ENCODE measurements at regions not wholly inside any gene's neighbourhood (a gene's known extent, or its start where the extent isn't known, plus 50 kb on each side); places are given as distances from the start of the nearest gene placed in this dataset.

DNA sequence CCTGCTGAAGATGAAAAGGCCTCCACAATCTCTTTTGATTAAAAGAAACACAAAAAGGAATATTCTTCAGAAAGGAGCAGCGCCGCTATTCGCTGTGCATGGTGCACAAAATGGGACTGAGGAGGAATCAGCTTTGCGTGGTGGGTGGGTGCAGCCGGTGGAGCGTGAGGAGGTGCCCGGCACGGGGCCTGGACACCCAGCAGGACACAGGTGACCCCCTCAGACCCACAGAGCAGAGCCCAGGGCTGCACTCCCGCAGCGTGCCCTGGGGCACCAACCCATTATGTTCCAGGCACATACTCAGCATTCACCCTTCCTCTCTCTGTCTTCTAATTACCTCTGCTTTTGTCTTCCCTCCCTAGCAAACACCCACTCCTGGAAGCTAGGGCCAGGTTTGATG lies 238.0 kb upstream of the PPP2R2D start:
- no peaks in the 10 kb centered on the region for H3K9me3 Mint-ChIP-seq
- no peak overlapping the region for H3K27ac Mint-ChIP-seq

DNA sequence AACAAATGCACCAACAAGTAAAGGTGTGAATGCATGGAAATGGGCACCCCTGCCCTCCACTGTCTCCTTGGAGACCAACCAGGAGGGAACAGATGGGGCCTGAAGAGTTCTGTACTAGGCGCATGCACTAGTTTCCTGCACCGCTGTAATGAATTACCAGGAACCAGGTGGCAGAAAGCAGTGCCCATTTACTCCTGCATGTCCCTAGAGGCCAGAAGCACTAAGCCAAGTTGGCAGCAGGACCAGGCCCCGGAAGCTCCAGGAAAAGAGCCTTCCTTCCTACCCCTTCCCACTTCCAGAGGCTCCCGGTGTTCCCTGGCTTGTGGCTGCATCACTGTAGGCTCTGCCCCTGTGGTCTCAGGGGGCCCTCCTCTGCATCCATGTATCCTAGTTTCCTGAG lies 237.5 kb upstream of the PPP2R2D start:
- POLR2A ChIA-PET, result no interaction called here
- Mint-ChIP-seq H3K9me3 (no peaks in the 10 kb centered on the region), H3K36me3 (ENCODE audit: low read depth) (no peaks in the 10 kb centered on the region), H3K4me3 (no peak overlapping the region), H3K4me1 (no peaks in the 10 kb centered on the region), H3K27me3 (no peaks in the 10 kb centered on the region), H3K27ac (no peak overlapping the region)
- no peak for DNase-seq
- CTCF ChIA-PET, result no interaction called here

More for the DNA sequence above, 238.0 kb upstream of the PPP2R2D start:
- CTCF ChIA-PET, result no interaction called here
- Mint-ChIP-seq H3K4me1 (no peaks in the 10 kb centered on the region), H3K27me3 (no peaks in the 10 kb centered on the region), H3K36me3 (ENCODE audit: low read depth) (no peaks in the 10 kb centered on the region), H3K4me3 (no peak overlapping the region)
- no peak for DNase-seq
- POLR2A ChIA-PET, result no interaction called here

DNA sequence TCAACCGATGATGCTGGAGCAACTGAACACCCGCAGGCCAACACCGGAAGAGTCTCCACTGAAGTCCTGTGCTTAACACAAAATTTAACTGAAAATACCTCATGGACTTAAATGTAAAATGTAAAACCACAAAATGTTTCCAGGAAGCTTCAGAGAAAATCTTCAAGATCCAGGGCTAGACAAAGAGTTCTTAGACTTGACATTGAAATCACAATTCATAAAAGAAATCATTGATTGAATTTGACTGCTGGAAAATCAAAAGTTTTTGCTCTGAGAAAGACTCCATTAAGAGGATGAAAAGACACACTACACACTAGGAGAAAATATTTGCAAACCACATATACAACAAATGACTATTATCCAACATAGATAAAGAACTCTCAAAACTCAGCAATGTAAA lies 234.7 kb upstream of the PPP2R2D start:
- ChIA-PET CTCF (no interaction called here), POLR2A (no interaction called here)
- no peak overlapping the region for H3K27ac Mint-ChIP-seq
- H3K4me3 Mint-ChIP-seq, result no peak overlapping the region
- H3K36me3 Mint-ChIP-seq (ENCODE audit: low read depth), result no peaks in the 10 kb centered on the region
- no peaks in the 10 kb centered on the region for H3K4me1 Mint-ChIP-seq
- no peaks in the 10 kb centered on the region for H3K9me3 Mint-ChIP-seq
- no peak for DNase-seq
- H3K27me3 Mint-ChIP-seq, result no peaks in the 10 kb centered on the region

DNA sequence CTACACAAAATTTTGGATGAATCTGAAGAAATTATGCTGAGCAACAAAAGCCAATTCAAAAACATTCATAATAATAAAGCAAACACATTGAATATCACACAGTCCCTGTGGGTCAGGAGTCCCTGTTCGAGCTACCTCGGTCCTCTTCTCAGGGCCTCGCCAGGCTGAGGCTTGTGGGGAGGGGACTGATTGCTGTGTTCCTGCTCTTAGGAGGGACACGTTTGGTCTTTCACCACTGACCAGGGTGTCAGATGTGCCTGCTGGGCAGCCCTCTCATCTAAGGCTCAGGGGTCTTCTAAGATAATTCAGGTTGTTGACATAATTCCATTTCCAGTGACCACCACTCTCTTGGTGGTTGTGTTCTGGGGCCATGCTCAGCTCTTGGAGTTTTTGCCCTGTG lies 233.8 kb upstream of the PPP2R2D start:
- Mint-ChIP-seq H3K27me3 (no peaks in the 10 kb centered on the region), H3K27ac (no peak overlapping the region), H3K4me1 (no peaks in the 10 kb centered on the region), H3K4me3 (no peak overlapping the region), H3K36me3 (ENCODE audit: low read depth) (no peaks in the 10 kb centered on the region), H3K9me3 (peaks cover under 1% of the 10 kb centered on the region)
- no peak for DNase-seq
- CTCF ChIA-PET, result no interaction called here
- POLR2A ChIA-PET, result no interaction called here

DNA sequence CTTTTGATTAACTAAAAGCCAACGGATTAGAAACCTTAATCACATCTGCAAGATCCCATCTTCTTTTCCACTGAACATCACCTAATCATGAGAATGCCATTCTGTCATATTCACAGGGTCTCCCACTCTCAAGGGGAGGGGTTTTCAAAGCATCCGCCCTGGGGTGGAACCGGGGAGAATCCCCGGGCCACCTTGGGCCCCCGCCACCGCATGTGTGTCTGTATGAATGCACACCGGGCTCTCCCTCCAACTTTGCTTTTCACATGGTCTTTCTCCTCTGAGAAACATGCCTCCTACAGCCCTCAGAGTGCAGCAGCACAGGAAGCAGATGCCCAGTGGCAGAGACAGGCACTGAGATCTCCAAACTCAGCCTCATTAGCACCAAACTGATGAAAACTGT lies 233.2 kb upstream of the PPP2R2D start:
- Mint-ChIP-seq H3K27ac (no peak overlapping the region), H3K4me1 (no peaks in the 10 kb centered on the region), H3K36me3 (ENCODE audit: low read depth) (no peaks in the 10 kb centered on the region), H3K27me3 (no peaks in the 10 kb centered on the region), H3K9me3 (peaks cover 5% of the 10 kb centered on the region), H3K4me3 (no peak overlapping the region)
- DNase-seq, result no peak
- ChIA-PET CTCF (no interaction called here), POLR2A (no interaction called here)

DNA sequence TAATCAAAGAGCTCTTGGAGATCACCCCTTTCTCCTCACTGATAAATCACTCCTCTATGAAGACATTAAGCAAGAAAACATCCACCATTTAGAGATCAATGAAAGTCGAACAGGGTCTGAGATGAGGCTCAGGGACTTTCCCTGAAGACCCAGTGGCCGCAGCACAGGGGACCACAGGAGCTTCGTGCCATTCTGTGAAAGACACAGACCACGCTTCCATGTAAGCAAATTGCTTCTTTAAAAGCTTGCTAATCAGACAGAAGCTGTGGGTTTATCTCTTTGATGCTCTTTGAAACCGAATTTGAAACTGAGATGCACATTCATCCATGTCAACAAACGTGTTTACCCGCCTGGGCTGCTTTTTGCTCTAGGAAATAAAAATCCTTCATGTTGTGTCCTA lies 231.9 kb upstream of the PPP2R2D start:
- Mint-ChIP-seq H3K4me1 (no peaks in the 10 kb centered on the region), H3K9me3 (peaks cover 5% of the 10 kb centered on the region), H3K27ac (no peak overlapping the region), H3K4me3 (no peak overlapping the region), H3K27me3 (no peaks in the 10 kb centered on the region), H3K36me3 (ENCODE audit: low read depth) (no peaks in the 10 kb centered on the region)
- ChIA-PET CTCF (no interaction called here), POLR2A (no interaction called here)
- DNase-seq, result no peak

DNA sequence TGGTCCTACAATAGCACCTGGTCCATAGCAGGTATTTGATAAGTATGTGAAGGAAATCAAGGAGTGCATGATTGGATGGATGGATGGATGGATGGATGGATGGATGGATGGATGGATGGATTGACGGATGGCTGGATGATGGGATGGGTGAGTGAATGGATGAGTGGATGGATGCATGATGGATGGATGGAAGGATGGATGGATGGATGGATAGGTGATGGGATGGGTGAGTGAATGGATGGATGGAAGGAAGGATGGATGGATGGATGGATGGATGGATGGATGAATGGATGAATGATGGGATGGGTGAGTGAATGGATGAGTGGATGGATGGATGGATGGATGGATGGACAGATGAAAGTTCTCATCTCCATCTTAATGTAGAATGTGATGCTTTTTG lies 231.0 kb upstream of the PPP2R2D start:
- H3K9me3 Mint-ChIP-seq, result peaks cover 5% of the 10 kb centered on the region
- H3K27ac Mint-ChIP-seq, result no peak overlapping the region
- DNase-seq, result no peak
- no peak overlapping the region for H3K4me3 Mint-ChIP-seq
- H3K4me1 Mint-ChIP-seq, result no peaks in the 10 kb centered on the region
- no peaks in the 10 kb centered on the region for H3K36me3 Mint-ChIP-seq (ENCODE audit: low read depth)
- no peaks in the 10 kb centered on the region for H3K27me3 Mint-ChIP-seq
- ChIA-PET CTCF (no interaction called here), POLR2A (no interaction called here)

DNA sequence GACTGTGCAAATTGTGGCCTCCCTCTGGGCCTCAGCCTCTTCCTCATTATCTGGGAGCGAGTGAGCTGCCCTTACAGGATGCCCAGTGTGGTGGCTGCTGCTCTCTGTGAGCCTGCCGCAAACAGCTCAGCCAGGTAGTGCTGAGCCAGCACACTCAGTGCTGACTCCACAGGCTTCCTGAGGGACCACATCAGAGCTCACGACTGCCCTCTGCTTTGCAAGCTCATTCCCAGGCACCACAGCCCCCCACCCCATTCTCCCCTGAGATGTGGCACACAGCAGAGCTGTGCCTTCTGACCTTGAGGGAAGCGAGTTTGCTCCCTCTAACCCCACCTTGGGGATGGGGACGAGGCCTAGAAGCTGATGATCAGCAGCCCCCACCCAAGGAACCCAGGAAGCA lies 230.5 kb upstream of the PPP2R2D start:
- CTCF ChIA-PET, result no interaction called here

DNA sequence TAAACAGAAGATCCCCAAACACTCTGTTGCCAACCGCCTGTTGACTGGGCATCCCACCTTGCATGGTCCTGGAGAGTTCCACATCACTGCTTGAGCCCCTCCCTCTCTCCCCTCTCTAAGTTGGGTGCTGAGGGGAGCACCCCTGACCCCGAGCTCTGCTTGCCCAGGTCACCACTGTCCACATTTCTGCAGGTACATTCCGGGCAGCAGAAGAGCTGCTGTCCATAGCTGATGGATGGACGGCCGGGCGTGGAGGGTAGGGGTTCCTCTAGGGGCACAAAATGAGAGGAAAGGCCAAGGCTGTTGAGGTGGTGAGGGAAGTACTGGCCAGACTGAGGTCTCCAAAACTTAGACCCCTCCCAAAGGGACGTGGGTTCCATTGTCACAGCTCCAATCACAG lies 227.4 kb upstream of the PPP2R2D start:
- no peaks in the 10 kb centered on the region for H3K36me3 Mint-ChIP-seq (ENCODE audit: low read depth)
- no peaks in the 10 kb centered on the region for H3K27me3 Mint-ChIP-seq
- POLR2A ChIA-PET, result no interaction called here

More for the DNA sequence above, 230.5 kb upstream of the PPP2R2D start:
- POLR2A ChIA-PET, result no interaction called here
- Mint-ChIP-seq H3K27ac (no peak overlapping the region), H3K9me3 (peaks cover 5% of the 10 kb centered on the region), H3K4me1 (no peaks in the 10 kb centered on the region), H3K27me3 (no peaks in the 10 kb centered on the region), H3K4me3 (no peak overlapping the region), H3K36me3 (ENCODE audit: low read depth) (no peaks in the 10 kb centered on the region)
- DNase-seq, result no peak

DNA sequence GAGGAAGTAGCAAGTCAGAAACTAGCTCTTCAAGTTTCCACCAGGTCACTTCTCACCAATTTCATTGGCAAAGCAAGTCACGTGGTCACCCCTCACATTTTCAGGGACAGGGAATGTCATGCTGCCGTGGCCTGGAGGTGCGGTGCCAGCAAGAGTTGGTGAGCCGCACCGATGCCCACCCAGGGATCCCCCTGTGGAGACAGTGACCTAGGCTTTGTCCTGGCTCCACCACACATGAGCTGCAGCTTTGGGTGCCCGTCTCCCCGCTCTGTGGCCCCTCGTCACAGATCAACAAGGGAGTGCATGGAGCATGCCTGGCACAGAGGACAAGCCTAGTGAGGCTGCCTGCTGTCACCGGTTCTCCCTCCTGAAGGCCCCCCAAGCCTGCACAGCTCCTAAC lies 226.7 kb upstream of the PPP2R2D start:
- Mint-ChIP-seq H3K9me3 (peaks cover 5% of the 10 kb centered on the region), H3K27ac (no peak overlapping the region), H3K4me1 (no peaks in the 10 kb centered on the region), H3K27me3 (no peaks in the 10 kb centered on the region), H3K36me3 (ENCODE audit: low read depth) (no peaks in the 10 kb centered on the region), H3K4me3 (no peak overlapping the region)
- ChIA-PET CTCF (no interaction called here), POLR2A (no interaction called here)
- DNase-seq, result no peak

More for the DNA sequence above, 227.4 kb upstream of the PPP2R2D start:
- Mint-ChIP-seq H3K9me3 (peaks cover 5% of the 10 kb centered on the region), H3K27ac (no peak overlapping the region), H3K4me3 (no peak overlapping the region), H3K4me1 (no peaks in the 10 kb centered on the region)
- CTCF ChIA-PET, result no interaction called here
- no peak for DNase-seq

DNA sequence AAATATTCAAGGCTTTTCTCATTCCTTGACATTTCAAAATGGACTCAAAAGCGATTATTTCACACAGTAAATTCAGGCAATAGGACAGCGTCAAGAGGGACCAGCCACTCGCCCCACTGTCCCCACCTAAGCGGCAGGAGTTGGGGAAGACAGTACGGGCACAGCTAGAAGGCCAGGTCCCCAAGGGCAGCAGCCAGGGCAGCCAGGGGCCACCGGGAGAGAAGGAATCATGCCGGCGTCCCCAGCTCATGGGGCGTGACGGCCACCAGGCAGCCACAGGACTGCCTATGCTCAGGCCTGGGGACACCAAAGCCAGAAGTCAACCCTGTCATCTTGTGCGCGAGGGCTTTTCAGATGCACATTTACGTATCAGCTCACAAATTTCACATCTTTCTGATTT lies 225.7 kb upstream of the PPP2R2D start:
- CTCF ChIA-PET, result no interaction called here
- peaks cover 5% of the 10 kb centered on the region for H3K9me3 Mint-ChIP-seq
- POLR2A ChIA-PET, result no interaction called here

DNA sequence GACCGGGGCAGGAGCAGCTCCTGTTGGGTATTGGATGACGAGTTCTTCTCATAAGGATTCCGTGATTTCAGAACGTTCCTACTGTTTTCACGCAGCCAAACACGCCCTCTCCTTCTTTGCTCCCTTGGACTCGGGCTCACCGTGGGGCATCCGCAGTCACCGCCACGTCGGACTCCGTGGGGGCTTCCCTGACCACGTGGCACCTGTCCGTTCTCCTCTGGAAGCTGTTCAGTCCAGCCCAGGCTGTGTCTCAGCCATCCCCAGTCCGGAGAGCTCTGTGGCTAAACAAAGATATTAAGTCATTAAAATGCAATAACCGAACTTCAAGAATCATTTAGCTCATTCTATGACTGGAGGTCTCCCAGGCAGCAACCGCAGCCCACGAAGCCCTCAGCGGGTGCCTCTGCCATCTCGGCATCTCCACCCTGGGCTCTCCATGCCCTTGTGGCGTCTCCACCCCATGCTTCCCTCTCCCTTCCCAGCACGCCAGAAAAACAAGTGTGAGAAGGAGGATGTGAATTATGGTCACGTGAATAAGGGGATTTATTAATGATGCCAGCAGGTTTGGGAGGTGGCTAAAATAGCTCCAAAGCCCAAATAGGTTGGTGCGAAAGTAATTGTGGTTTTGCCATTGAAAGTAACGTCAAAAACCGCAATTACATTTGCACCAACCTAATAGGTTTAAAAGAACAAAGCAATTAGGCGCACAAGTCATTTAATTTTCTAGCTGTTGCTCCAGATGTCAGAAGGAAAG lies 224.6 kb upstream of the PPP2R2D start:
- POLR2A ChIA-PET, result no interaction called here
- no peak for DNase-seq
- peaks cover 5% of the 10 kb centered on the region for H3K9me3 Mint-ChIP-seq
- CTCF ChIA-PET, result no interaction called here
- no peak overlapping the region for H3K27ac Mint-ChIP-seq
- H3K4me1 Mint-ChIP-seq, result no peaks in the 10 kb centered on the region
- H3K36me3 Mint-ChIP-seq (ENCODE audit: low read depth), result no peaks in the 10 kb centered on the region
- no peak overlapping the region for H3K4me3 Mint-ChIP-seq
- no peaks in the 10 kb centered on the region for H3K27me3 Mint-ChIP-seq

More for the DNA sequence above, 225.7 kb upstream of the PPP2R2D start:
- H3K4me1 Mint-ChIP-seq, result no peaks in the 10 kb centered on the region
- no peak overlapping the region for H3K27ac Mint-ChIP-seq
- no peaks in the 10 kb centered on the region for H3K27me3 Mint-ChIP-seq
- no peak for DNase-seq
- H3K36me3 Mint-ChIP-seq (ENCODE audit: low read depth), result no peaks in the 10 kb centered on the region
- no peak overlapping the region for H3K4me3 Mint-ChIP-seq

DNA sequence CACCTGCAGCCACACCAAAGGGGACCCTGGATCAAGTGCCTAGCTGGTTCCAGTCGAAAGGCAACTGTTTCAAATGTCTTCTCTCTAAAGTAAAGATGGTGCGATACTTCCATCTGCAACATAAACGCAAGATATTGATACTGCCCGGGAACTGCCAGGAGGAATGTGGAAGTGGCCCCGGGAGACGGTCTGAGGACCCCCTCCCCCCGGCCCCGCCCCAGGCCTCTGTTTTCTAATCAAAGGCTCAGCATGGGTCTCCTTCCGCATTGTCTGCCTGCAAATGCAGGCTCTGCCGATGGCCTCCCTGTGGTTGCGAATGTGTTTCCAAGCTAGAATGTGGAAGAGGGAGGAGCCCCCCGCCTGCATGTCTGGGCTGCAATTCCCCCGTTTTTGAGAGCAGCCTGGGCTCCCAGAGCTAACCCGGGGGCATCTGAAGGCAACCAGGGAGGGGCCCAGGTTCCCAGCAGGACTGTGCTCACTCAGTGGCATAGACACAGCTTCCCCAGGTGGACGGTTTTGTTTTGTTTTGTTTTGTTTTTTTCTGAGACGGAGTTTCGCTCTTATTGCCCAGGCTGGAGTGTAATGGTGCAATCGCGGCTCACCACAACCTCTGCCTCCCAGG lies 223.9 kb upstream of the PPP2R2D start:
- Mint-ChIP-seq H3K27ac (no peak overlapping the region), H3K4me1 (no peaks in the 10 kb centered on the region), H3K36me3 (ENCODE audit: low read depth) (no peaks in the 10 kb centered on the region), H3K4me3 (no peak overlapping the region), H3K9me3 (peaks cover 5% of the 10 kb centered on the region), H3K27me3 (no peaks in the 10 kb centered on the region)
- ChIA-PET CTCF (no interaction called here), POLR2A (no interaction called here)
- no peak for DNase-seq

DNA sequence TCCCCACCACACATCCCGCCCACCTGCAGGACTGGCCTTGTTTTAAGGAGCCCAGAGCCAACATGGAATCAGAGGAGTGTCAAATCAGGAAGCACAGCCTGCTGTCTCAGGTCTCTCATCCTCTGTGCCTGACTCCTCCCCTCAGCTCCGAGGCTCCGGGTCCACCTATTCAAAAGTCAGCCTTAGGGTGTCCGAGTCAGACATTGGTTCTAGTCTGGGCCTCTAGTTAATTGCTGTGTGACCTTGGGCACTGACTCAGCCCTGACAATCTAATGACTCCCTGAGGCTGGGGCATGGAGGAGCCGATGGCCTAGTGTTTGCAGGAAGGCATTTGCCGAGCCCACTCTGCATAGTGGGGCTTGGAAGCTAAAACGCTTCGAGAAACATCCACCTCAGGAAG lies 223.1 kb upstream of the PPP2R2D start:
- no peak for DNase-seq
- no peaks in the 10 kb centered on the region for H3K27me3 Mint-ChIP-seq
- no peak overlapping the region for H3K27ac Mint-ChIP-seq
- no peaks in the 10 kb centered on the region for H3K4me1 Mint-ChIP-seq
- H3K36me3 Mint-ChIP-seq (ENCODE audit: low read depth), result no peaks in the 10 kb centered on the region
- no peak overlapping the region for H3K4me3 Mint-ChIP-seq
- POLR2A ChIA-PET, result no interaction called here
- no peaks in the 10 kb centered on the region for H3K9me3 Mint-ChIP-seq
- CTCF ChIA-PET, result no interaction called here
